ENCODE measurements at regions not wholly inside any gene's neighbourhood (a gene's known extent, or its start where the extent isn't known, plus 50 kb on each side); places are given as distances from the start of the nearest gene placed in this dataset.

- TF ChIP-seq, protein P1, sequence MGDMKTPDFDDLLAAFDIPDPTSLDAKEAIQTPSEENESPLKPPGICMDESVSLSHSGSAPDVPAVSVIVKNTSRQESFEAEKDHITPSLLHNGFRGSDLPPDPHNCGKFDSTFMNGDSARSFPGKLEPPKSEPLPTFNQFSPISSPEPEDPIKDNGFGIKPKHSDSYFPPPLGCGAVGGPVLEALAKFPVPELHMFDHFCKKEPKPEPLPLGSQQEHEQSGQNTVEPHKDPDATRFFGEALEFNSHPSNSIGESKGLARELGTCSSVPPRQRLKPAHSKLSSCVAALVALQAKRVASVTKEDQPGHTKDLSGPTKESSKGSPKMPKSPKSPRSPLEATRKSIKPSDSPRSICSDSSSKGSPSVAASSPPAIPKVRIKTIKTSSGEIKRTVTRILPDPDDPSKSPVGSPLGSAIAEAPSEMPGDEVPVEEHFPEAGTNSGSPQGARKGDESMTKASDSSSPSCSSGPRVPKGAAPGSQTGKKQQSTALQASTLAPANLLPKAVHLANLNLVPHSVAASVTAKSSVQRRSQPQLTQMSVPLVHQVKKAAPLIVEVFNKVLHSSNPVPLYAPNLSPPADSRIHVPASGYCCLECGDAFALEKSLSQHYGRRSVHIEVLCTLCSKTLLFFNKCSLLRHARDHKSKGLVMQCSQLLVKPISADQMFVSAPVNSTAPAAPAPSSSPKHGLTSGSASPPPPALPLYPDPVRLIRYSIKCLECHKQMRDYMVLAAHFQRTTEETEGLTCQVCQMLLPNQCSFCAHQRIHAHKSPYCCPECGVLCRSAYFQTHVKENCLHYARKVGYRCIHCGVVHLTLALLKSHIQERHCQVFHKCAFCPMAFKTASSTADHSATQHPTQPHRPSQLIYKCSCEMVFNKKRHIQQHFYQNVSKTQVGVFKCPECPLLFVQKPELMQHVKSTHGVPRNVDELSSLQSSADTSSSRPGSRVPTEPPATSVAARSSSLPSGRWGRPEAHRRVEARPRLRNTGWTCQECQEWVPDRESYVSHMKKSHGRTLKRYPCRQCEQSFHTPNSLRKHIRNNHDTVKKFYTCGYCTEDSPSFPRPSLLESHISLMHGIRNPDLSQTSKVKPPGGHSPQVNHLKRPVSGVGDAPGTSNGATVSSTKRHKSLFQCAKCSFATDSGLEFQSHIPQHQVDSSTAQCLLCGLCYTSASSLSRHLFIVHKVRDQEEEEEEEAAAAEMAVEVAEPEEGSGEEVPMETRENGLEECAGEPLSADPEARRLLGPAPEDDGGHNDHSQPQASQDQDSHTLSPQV (IDR thresholded peaks at IDR 0.05) = no peak
- no peak for TF ChIP-seq SUZ12 (IDR thresholded peaks at IDR 0.05; ENCODE audit: unreplicated experiment)
These were observed 55.0 kb upstream of the FAM9B start (continued) for GRCh38 chrX:9088896-9089295.

DNA sequence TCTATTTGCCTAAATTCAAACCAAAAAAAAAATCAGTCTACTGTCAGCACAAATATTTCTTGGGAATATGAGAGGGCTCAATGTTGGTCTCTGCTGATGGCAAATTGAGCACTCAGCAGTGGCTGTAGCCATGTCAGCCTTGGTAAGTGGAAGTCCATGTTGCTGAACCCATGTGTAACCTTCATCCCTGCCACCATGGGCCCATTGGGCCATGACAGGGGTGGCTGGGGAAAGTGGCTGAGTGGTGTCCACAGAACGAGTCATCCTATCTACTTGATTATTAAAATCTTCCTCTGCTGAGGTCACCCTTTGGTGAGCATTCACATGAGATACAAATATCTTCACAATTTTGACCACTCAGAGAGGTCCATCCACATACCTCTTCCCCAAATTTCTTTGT lies 56.8 kb upstream of the FAM9B start:
- ChIA-PET RAD21 (ENCODE audit: unreplicated experiment) (no interaction called here), POLR2A (no interaction called here)
- no peak for TF ChIP-seq POLR2AphosphoS5 (IDR thresholded peaks at IDR 0.05; ENCODE audit: low read length)
- TF ChIP-seq TCF12 (IDR thresholded peaks at IDR 0.05; ENCODE audit: low read depth, low read length) = no peak
- TF ChIP-seq IKZF1 (conservative IDR thresholded peaks at IDR 0.05) = no peak
- TF ChIP-seq, protein P2, sequence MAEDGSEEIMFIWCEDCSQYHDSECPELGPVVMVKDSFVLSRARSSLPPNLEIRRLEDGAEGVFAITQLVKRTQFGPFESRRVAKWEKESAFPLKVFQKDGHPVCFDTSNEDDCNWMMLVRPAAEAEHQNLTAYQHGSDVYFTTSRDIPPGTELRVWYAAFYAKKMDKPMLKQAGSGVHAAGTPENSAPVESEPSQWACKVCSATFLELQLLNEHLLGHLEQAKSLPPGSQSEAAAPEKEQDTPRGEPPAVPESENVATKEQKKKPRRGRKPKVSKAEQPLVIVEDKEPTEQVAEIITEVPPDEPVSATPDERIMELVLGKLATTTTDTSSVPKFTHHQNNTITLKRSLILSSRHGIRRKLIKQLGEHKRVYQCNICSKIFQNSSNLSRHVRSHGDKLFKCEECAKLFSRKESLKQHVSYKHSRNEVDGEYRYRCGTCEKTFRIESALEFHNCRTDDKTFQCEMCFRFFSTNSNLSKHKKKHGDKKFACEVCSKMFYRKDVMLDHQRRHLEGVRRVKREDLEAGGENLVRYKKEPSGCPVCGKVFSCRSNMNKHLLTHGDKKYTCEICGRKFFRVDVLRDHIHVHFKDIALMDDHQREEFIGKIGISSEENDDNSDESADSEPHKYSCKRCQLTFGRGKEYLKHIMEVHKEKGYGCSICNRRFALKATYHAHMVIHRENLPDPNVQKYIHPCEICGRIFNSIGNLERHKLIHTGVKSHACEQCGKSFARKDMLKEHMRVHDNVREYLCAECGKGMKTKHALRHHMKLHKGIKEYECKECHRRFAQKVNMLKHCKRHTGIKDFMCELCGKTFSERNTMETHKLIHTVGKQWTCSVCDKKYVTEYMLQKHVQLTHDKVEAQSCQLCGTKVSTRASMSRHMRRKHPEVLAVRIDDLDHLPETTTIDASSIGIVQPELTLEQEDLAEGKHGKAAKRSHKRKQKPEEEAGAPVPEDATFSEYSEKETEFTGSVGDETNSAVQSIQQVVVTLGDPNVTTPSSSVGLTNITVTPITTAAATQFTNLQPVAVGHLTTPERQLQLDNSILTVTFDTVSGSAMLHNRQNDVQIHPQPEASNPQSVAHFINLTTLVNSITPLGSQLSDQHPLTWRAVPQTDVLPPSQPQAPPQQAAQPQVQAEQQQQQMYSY (CRISPR knock-in tag; IDR thresholded peaks at IDR 0.05) = no peak
- no peak for TF ChIP-seq PAX8 (IDR thresholded peaks at IDR 0.05)
- TF ChIP-seq, protein P3, sequence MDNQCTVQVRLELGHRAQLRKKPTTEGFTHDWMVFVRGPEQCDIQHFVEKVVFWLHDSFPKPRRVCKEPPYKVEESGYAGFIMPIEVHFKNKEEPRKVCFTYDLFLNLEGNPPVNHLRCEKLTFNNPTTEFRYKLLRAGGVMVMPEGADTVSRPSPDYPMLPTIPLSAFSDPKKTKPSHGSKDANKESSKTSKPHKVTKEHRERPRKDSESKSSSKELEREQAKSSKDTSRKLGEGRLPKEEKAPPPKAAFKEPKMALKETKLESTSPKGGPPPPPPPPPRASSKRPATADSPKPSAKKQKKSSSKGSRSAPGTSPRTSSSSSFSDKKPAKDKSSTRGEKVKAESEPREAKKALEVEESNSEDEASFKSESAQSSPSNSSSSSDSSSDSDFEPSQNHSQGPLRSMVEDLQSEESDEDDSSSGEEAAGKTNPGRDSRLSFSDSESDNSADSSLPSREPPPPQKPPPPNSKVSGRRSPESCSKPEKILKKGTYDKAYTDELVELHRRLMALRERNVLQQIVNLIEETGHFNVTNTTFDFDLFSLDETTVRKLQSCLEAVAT (IDR thresholded peaks at IDR 0.05) = no peak
- TF ChIP-seq, protein P4, sequence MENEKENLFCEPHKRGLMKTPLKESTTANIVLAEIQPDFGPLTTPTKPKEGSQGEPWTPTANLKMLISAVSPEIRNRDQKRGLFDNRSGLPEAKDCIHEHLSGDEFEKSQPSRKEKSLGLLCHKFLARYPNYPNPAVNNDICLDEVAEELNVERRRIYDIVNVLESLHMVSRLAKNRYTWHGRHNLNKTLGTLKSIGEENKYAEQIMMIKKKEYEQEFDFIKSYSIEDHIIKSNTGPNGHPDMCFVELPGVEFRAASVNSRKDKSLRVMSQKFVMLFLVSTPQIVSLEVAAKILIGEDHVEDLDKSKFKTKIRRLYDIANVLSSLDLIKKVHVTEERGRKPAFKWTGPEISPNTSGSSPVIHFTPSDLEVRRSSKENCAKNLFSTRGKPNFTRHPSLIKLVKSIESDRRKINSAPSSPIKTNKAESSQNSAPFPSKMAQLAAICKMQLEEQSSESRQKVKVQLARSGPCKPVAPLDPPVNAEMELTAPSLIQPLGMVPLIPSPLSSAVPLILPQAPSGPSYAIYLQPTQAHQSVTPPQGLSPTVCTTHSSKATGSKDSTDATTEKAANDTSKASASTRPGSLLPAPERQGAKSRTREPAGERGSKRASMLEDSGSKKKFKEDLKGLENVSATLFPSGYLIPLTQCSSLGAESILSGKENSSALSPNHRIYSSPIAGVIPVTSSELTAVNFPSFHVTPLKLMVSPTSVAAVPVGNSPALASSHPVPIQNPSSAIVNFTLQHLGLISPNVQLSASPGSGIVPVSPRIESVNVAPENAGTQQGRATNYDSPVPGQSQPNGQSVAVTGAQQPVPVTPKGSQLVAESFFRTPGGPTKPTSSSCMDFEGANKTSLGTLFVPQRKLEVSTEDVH (IDR thresholded peaks at IDR 0.05; ENCODE audit: low read depth, partially characterized antibody) = no peak
- no peak for TF ChIP-seq POU2F2 (IDR thresholded peaks at IDR 0.05; ENCODE audit: borderline replicate concordance, low read depth, low read length)
- no peak for TF ChIP-seq POLR2A (IDR thresholded peaks at IDR 0.05; ENCODE audit: low read depth, low read length)
- no peak for TF ChIP-seq RB1 (IDR thresholded peaks at IDR 0.05; ENCODE audit: borderline replicate concordance)

More for the DNA sequence above, 56.8 kb upstream of the FAM9B start:
- Histone ChIP-seq H3K79me2 (ENCODE audit: control insufficient read depth, insufficient read depth, low read length) (no peaks in the 10 kb centered on the region), H3K9ac (ENCODE audit: control insufficient read depth, insufficient read depth, low read length) (no peak overlapping the region), H3K4me2 (ENCODE audit: control insufficient read depth, insufficient read depth) (no peak overlapping the region), H2AFZ (ENCODE audit: control insufficient read depth, low read depth, low read length) (no peak overlapping the region), H3K27me3 (replicated peaks in 1 of 2; ENCODE audit: control insufficient read depth in 2 of 2, insufficient read depth in 2 of 2, low read length in 1 of 2) (no peaks in the 10 kb centered on the region), H3K4me3 (no peak overlapping the region), H3K9me3 (replicated peaks; ENCODE audit: control insufficient read depth, insufficient read depth, low read length) (no peaks in the 10 kb centered on the region), H3K4me1 (ENCODE audit: control insufficient read depth, insufficient read depth, low read length) (no peaks in the 10 kb centered on the region), H3K36me3 (ENCODE audit: control insufficient read depth in 2 of 2, insufficient read depth in 2 of 2, low read length in 1 of 2) (no peaks in the 10 kb centered on the region), H4K20me1 (ENCODE audit: control insufficient read depth, insufficient read depth) (no peaks in the 10 kb centered on the region), H3K27ac (ENCODE audit: control insufficient read depth, insufficient read depth) (no peak overlapping the region)
- SMC1A ChIA-PET (ENCODE audit: uncharacterized antibody, unreplicated experiment) = interaction anchor here (1.4 kb wide), 1 partner anchor 14 kb away, joined by 3 read pairs; no protein-coding TSS in a partner anchor
- ATAC-seq = no peak
- 0% methylated on average over 1 of the region's 1 CpG for WGBS (ENCODE audit: insufficient coverage, insufficient replicate concordance, low lambda C conversion rate, missing lambda C conversion rate)
- in situ Hi-C loops (cut with MboI) = no loop called here
- no peak for DNase-seq (ENCODE audit: low read depth, low spot score)
- CTCF ChIA-PET = no interaction called here
- no peak for FAIRE-seq
- intact Hi-C loops (cut with micrococcal nuclease; ENCODE audit: unreplicated experiment) = no loop called here
- no TSS peak for BruUV-seq (replicated peaks)

Data from GM12878 (cell line).